ENCODE measurements at regions not wholly inside any gene's neighbourhood (a gene's known extent, or its start where the extent isn't known, plus 50 kb on each side); places are given as distances from the start of the nearest gene placed in this dataset.
A peak's percentile ranks its signal among the peaks of the same experiment; 100 is the strongest.

- DNase-seq: no peak
- 89 to 92% (median 91%) methylated on average over 11 of the region's 11 CpGs for WGBS, 5 donors
- no peaks in the 10 kb centered on the region for H3K36me3 ChIP-seq
- intact Hi-C loops (cut with DNase I; ENCODE audit: low total_unique reads): no loop called here
- no peaks in the 10 kb centered on the region for H3K9me3 ChIP-seq
- TF ChIP-seq CTCF (IDR thresholded peaks at IDR 0.05) (no peak), POLR2A (IDR thresholded peaks at IDR 0.05) (no peak), POLR2AphosphoS5 (IDR thresholded peaks at IDR 0.05) (no peak), EP300 (IDR thresholded peaks at IDR 0.05) (no peak)
- H3K27me3 ChIP-seq: peaks cover 0 to 12% (median 0%) of the 10 kb centered on the region in 3 donors
- no peaks in the 10 kb centered on the region for H3K4me1 ChIP-seq
- H3K27ac ChIP-seq: no peak overlapping the region
- H3K4me3 ChIP-seq: no peak overlapping the region
Observed at GRCh38 chr4:182973941-182974340, 56.8 kb upstream of the DCTD start.

- H3K36me3 ChIP-seq: no peaks in the 10 kb centered on the region
- no peaks in the 10 kb centered on the region for H3K4me1 ChIP-seq
- no peak overlapping the region for H3K4me3 ChIP-seq
- DNase-seq: no peak
- H3K27me3 ChIP-seq: peaks cover 0 to 16% (median 0%) of the 10 kb centered on the region in 3 donors
- TF ChIP-seq POLR2AphosphoS5 (IDR thresholded peaks at IDR 0.05) (no peak), POLR2A (IDR thresholded peaks at IDR 0.05) (no peak), CTCF (IDR thresholded peaks at IDR 0.05) (no peak), EP300 (IDR thresholded peaks at IDR 0.05) (no peak)
- 49 to 64% (median 55%) methylated on average over 3 of the region's 3 CpGs for WGBS, 5 donors
- H3K9me3 ChIP-seq: no peaks in the 10 kb centered on the region
- no peak overlapping the region for H3K27ac ChIP-seq
- intact Hi-C loops (cut with DNase I; ENCODE audit: low total_unique reads): no loop called here
Observed at GRCh38 chr4:182973511-182973911, 56.3 kb upstream of the DCTD start.

GRCh38 chr4:182971702-182972101 lies 54.5 kb upstream of the DCTD start:
- no peak for DNase-seq
- Histone ChIP-seq H3K4me1 (no peaks in the 10 kb centered on the region), H3K27ac (no peak overlapping the region), H3K4me3 (no peak overlapping the region), H3K27me3 (peaks cover 0 to 18% (median 0%) of the 10 kb centered on the region in 3 donors), H3K9me3 (no peaks in the 10 kb centered on the region), H3K36me3 (no peaks in the 10 kb centered on the region)
- intact Hi-C loops (cut with DNase I; ENCODE audit: low total_unique reads): no loop called here
- 77 to 82% (median 80%) methylated on average over 3 of the region's 3 CpGs for WGBS, 5 donors
- TF ChIP-seq CTCF (IDR thresholded peaks at IDR 0.05) (no peak), POLR2AphosphoS5 (IDR thresholded peaks at IDR 0.05) (no peak)

- Histone ChIP-seq H3K9me3 (no peaks in the 10 kb centered on the region), H3K27me3 (peaks cover 0 to 18% (median 0%) of the 10 kb centered on the region in 3 donors), H3K4me1 (no peaks in the 10 kb centered on the region), H3K4me3 (no peak overlapping the region), H3K27ac (no peak overlapping the region), H3K36me3 (no peaks in the 10 kb centered on the region)
- DNase-seq: peak in 1 of 2 donors; percentile 12
- 21 to 40% (median 29%) methylated on average over 9 of the region's 9 CpGs for WGBS, 5 donors
- intact Hi-C loops (cut with DNase I; ENCODE audit: low total_unique reads): no loop called here
- TF ChIP-seq POLR2AphosphoS5 (IDR thresholded peaks at IDR 0.05) (no peak), EP300 (IDR thresholded peaks at IDR 0.05) (no peak), CTCF (IDR thresholded peaks at IDR 0.05) (no peak), POLR2A (IDR thresholded peaks at IDR 0.05) (no peak)
Observed at GRCh38 chr4:182969651-182970279, 52.6 kb upstream of the DCTD start.

Measured in stomach (tissue), 8 donors.